ENCODE measurements at regions not wholly inside any gene's neighbourhood (a gene's known extent, or its start where the extent isn't known, plus 50 kb on each side); places are given as distances from the start of the nearest gene placed in this dataset.

DNA sequence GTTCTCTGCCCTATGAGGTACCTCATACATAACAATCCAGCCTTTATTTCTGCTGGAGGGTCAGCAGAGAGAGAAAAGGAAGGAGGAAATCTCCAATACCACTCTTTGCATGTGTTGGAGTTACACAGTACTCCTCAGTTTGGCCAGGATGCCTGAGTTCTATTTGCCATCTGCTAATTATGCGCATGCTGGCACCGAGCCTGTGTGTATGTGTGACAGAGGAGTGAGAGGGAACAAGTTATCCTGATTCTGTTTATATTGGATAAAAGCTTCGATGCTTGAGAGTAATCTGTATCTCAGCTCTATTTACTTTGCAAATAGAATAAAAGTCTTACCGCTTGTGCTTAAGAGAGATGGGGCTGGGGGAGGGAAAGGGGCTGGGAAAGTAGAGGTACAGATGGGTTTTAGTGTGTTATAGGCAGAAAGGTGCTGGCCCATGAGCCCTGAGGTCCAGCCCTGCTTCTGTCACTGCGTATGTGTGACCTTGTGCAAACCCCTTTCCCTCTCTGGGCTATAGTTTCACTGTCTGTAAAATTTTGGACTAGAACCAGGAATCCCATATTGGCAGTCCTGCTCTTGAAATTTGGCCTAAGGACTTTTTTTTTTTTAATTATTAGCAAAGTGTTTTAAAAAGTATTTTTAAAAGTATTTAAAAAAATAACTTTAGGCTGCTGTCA, 54.5 kb upstream of the PLXNA2 start:
- peak overlapping the region; percentile 85 for H3K27ac ChIP-seq
- TF ChIP-seq, protein P1, sequence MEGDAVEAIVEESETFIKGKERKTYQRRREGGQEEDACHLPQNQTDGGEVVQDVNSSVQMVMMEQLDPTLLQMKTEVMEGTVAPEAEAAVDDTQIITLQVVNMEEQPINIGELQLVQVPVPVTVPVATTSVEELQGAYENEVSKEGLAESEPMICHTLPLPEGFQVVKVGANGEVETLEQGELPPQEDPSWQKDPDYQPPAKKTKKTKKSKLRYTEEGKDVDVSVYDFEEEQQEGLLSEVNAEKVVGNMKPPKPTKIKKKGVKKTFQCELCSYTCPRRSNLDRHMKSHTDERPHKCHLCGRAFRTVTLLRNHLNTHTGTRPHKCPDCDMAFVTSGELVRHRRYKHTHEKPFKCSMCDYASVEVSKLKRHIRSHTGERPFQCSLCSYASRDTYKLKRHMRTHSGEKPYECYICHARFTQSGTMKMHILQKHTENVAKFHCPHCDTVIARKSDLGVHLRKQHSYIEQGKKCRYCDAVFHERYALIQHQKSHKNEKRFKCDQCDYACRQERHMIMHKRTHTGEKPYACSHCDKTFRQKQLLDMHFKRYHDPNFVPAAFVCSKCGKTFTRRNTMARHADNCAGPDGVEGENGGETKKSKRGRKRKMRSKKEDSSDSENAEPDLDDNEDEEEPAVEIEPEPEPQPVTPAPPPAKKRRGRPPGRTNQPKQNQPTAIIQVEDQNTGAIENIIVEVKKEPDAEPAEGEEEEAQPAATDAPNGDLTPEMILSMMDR (conservative IDR thresholded peaks at IDR 0.05): no peak

DNA sequence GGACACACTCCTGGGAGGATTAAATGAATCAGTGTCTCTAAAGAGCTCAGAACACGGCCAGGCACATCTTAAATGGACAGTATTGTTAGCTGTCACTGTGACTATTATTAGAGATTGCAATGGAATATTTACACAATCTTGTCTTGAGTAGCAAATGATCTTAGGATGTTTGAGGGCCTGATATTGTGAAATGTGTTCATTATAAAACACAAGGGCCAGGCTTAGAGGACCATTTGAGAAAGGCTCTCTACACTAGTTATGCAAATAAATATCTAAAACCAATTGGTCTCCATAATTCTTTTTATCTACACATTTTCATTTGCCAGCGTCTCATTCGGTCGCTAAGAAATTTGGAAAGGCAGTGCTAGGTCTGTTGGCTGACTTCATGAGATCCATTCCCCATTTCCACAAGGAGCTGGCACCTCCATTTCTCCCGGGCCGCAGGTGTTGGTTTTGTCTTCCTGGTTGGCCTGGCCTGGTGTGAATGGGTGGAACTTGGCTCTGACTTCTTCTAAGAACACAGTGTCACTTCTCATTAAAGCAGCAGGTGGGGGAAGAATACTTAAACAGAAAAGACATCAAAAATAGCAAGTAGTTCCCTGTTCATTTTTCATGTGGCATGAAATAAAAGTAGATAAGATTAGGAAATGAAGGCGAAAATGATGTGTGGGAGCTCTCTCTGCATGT, 56.0 kb upstream of the PLXNA2 start:
- peak overlapping the region; percentile 85 for H3K27ac ChIP-seq
- TF ChIP-seq, protein P1 (conservative IDR thresholded peaks at IDR 0.05): no peak

DNA sequence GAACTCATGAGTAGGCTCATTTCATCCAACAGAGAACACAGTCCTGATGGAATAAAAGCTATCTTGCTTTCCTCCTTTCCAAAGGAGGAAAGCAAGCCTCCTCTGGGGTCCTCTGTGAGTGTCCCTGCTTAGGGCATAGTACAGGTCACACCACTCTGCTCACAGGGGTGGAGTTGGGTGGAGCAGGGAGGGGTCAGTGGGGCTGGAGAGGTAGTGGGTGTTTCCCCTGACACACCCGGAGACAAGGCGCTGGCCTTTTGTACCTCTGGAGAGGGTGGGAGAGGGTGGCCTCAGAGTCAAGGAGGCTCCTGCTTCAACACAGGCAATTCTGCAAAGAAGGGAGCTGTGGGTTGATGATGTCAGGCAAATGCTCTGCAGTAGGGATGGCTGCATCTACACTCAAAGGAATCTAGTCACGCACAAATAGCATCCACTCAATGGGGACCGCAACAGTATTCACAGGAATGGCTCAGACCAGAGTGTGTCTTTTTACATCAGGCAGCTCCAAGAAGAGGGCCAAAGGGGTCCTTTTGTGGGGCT, 58.6 kb upstream of the PLXNA2 start:
- H3K27ac ChIP-seq: no peak overlapping the region
- TF ChIP-seq, protein P1 (conservative IDR thresholded peaks at IDR 0.05): no peak

DNA sequence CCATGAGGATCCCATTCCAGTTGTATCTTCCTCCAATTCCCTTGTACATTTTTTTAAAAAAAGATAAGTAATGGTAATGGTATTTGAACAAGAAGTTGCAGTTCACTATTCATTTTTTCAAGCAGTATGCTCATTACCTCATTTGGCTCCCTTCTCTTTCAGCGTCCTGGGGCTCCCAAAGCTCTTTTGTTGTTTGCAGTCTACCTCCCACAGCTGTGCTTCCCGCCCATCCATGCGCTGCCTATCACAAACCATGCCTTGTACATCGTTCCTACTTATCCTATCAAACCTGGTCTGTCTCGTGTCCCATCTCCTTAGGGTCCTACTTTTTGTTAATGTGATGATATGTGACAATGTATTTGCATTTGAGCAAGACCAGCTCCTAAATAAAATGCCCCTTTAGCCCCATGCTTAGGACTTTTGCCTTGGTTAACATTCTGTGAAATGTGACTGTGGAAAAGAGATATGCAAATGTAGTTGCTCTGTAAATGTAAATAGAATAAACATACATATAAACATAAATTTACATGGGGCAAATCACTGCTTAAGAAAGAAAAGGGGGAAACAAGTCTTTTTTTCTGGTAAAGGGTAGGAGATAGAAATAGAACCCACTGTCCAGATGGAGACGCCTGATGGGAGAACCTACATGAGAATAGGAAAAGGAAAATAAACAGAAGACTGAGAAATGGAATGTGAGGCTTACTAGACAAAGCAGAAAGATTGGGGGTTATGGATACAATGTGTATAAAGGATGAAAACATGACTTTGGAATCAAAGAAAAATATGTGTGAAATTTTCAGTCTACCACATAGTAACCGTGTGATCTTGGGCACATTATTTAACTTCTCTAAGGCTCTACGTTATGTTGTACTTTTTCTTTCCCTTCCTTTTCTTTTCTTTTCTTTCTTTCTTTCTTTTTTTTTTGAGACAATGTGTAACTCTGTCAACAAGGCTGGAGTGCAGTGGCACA, 59.8 kb upstream of the PLXNA2 start:
- H3K27ac ChIP-seq: no peak overlapping the region

DNA sequence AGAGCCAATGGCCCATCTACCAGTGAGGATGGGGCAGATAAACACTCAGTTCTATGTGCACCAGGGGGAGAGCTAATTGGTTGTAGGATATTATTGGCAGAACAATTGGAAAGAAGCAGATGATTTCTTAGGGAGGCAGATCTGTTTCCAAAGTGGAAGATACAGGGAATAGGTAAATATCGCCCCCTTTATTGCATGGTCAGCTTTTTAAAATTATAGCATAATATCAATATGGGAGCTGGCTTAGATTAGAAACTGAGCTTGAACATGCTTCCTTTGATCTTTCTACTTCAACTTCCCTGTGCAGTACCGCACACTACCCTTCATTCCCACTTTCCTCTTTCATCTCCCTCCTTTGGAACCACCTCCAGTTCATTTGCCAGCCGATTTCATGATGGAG, 64.0 kb upstream of the PLXNA2 start:
- TF ChIP-seq, protein P1 (conservative IDR thresholded peaks at IDR 0.05): no peak
- H3K27ac ChIP-seq: no peak overlapping the region

More for the DNA sequence above, 59.8 kb upstream of the PLXNA2 start:
- TF ChIP-seq, protein P1 (conservative IDR thresholded peaks at IDR 0.05): no peak

DNA sequence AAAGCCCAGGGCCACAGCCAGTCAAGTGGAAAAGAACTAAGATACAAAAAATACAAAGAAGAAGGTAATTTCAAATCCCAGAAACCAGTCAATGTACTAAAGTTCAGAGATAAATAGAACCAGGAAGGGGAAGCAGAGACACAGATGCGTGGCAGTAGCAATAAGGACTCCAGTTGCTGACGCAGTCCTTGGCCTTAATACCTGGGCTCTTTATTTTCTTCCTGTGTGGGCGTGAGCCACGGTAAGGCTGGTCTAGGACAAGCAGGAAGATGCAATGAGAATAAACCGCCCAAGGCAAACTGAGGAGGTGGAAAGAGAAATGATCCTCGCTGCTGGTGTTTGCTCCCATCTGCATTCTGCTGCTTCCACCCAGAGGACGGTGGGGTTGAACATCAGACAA, 65.6 kb upstream of the PLXNA2 start:
- TF ChIP-seq, protein P1 (conservative IDR thresholded peaks at IDR 0.05): no peak
- no peak overlapping the region for H3K27ac ChIP-seq

DNA sequence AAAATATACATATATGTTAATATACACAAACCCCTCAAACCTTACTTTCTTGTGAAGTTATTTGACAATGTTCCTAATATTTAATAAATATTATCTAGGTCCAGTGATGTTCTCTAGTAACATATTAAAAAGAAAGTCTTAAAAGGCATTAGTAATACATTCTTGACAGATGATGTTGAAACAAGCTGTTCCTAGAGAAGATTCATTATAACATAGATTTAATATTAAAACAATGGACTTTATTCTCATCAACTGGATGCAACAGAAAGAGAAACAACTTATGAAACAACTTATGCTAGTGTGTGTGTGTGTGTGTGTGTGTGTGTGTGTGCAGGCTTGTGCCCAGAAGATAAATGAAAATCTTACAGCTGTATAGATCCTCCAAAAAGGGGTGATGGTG, 68.5 kb upstream of the PLXNA2 start:
- no peak overlapping the region for H3K27ac ChIP-seq
- TF ChIP-seq, protein P1 (conservative IDR thresholded peaks at IDR 0.05): no peak
